ENCODE measurements at regions not wholly inside any gene's neighbourhood (a gene's known extent, or its start where the extent isn't known, plus 50 kb on each side); places are given as distances from the start of the nearest gene placed in this dataset.
"Not testable (repeated sequence)": the region's sequence is repeated elsewhere in the genome, so short reads cannot be mapped to it uniquely, and the experiment has no call there.

- POLR2A ChIA-PET (ENCODE audit: unreplicated experiment); H2AK5ac ChIP-seq (ENCODE audit: low read depth, low read length); H3K27ac ChIP-seq (ENCODE audit: insufficient read depth, low read length); H2AK9ac ChIP-seq (replicated peaks; ENCODE audit: low read depth, low read length, poor library complexity); H4K5ac ChIP-seq (ENCODE audit: low read depth, low read length); H4K91ac ChIP-seq (ENCODE audit: insufficient read depth, low read depth, low read length); H3K9me1 ChIP-seq (ENCODE audit: insufficient read depth, low read length); H3K23ac ChIP-seq (ENCODE audit: low read depth, low read length); H3K9me3 ChIP-seq (ENCODE audit: control insufficient read depth, insufficient read depth, low read length); H3K4ac ChIP-seq (ENCODE audit: low read depth, low read length); H3K36me3 ChIP-seq (ENCODE audit: control insufficient read depth, insufficient read depth, low read length); intact Hi-C loops (cut with micrococcal nuclease); H3K18ac ChIP-seq (ENCODE audit: low read depth, low read length); H3K4me1 ChIP-seq (ENCODE audit: control insufficient read depth, insufficient read depth, low read length); H4K20me1 ChIP-seq (ENCODE audit: insufficient read depth, low read length); BruUV-seq (replicated peaks); H3K79me1 ChIP-seq (ENCODE audit: low read depth in 1 of 2, low read length in 2 of 2); CTCF ChIA-PET; H3K4me3 ChIP-seq (ENCODE audit: insufficient read depth, low read depth, low read length); dilution Hi-C loops (cut with HindIII; ENCODE audit: low sequenced_read_pairs, unreplicated experiment); H2AFZ ChIP-seq (replicated peaks; ENCODE audit: low read length, poor library complexity); H3K14ac ChIP-seq (replicated peaks; ENCODE audit: low read depth, low read length); H2BK5ac ChIP-seq (ENCODE audit: low read depth, low read length, poor library complexity, severe bottlenecking); DNase-seq; H2BK20ac ChIP-seq (ENCODE audit: low read depth, low read length); in situ Hi-C loops (cut with MboI; ENCODE audit: low sequenced_read_pairs); H3K56ac ChIP-seq (ENCODE audit: extremely low read depth, insufficient read depth, low read length); H2BK120ac ChIP-seq (ENCODE audit: low read depth, low read length); H3K4me2 ChIP-seq (ENCODE audit: low read depth, low read length); H3K9ac ChIP-seq (ENCODE audit: low read depth, low read length); H2BK15ac ChIP-seq (ENCODE audit: low read depth, low read length); ATAC-seq (ENCODE audit: low read depth); H4K8ac ChIP-seq (ENCODE audit: low read depth in 2 of 2, low read length in 2 of 2): not testable (repeated sequence)
- H3K27me3 ChIP-seq (ENCODE audit: control insufficient read depth, insufficient read depth, low read length), result peaks cover 20% of the 10 kb centered on the region
- no CpG with 5 or more reads among the region's 4 CpGs for WGBS, 2 experiments (ENCODE audit: extremely low coverage in 2 of 2, insufficient read length in 1 of 2)
These were observed 152.9 kb upstream of the NBPF11 start for GRCh38 chr1:148304935-148305334.

GRCh38 chr1:148302586-148303364 is 150.7 kb upstream of the NBPF11 start:
- H3K9me1 ChIP-seq (ENCODE audit: insufficient read depth, low read length); dilution Hi-C loops (cut with HindIII; ENCODE audit: low sequenced_read_pairs, unreplicated experiment); DNase-seq; in situ Hi-C loops (cut with MboI; ENCODE audit: low sequenced_read_pairs); H3K4ac ChIP-seq (ENCODE audit: low read depth, low read length); H3K14ac ChIP-seq (replicated peaks; ENCODE audit: low read depth, low read length); H2BK5ac ChIP-seq (ENCODE audit: low read depth, low read length, poor library complexity, severe bottlenecking); H3K18ac ChIP-seq (ENCODE audit: low read depth, low read length); H3K4me1 ChIP-seq (ENCODE audit: control insufficient read depth, insufficient read depth, low read length); CTCF ChIA-PET; H4K91ac ChIP-seq (ENCODE audit: insufficient read depth, low read depth, low read length); H2BK15ac ChIP-seq (ENCODE audit: low read depth, low read length); H4K5ac ChIP-seq (ENCODE audit: low read depth, low read length); H3K27ac ChIP-seq (ENCODE audit: insufficient read depth, low read length); H3K9me3 ChIP-seq (ENCODE audit: control insufficient read depth, insufficient read depth, low read length); POLR2A ChIA-PET (ENCODE audit: unreplicated experiment); H2BK20ac ChIP-seq (ENCODE audit: low read depth, low read length); H2AK9ac ChIP-seq (replicated peaks; ENCODE audit: low read depth, low read length, poor library complexity); H4K20me1 ChIP-seq (ENCODE audit: insufficient read depth, low read length); H2AK5ac ChIP-seq (ENCODE audit: low read depth, low read length); H3K23ac ChIP-seq (ENCODE audit: low read depth, low read length); intact Hi-C loops (cut with micrococcal nuclease); H3K27me3 ChIP-seq (ENCODE audit: control insufficient read depth, insufficient read depth, low read length); BruUV-seq (replicated peaks); H3K36me3 ChIP-seq (ENCODE audit: control insufficient read depth, insufficient read depth, low read length); H4K8ac ChIP-seq (ENCODE audit: low read depth in 2 of 2, low read length in 2 of 2); H2BK120ac ChIP-seq (ENCODE audit: low read depth, low read length); H3K56ac ChIP-seq (ENCODE audit: extremely low read depth, insufficient read depth, low read length); H3K9ac ChIP-seq (ENCODE audit: low read depth, low read length); H3K79me1 ChIP-seq (ENCODE audit: low read depth in 1 of 2, low read length in 2 of 2): not testable (repeated sequence)
- H3K4me3 ChIP-seq (ENCODE audit: insufficient read depth, low read depth, low read length), result peak overlapping the region; percentile 27
- peak; percentile 90 for ATAC-seq (ENCODE audit: low read depth)
- peak overlapping the region; percentile 90 for H2AFZ ChIP-seq (replicated peaks; ENCODE audit: low read length, poor library complexity)
- H3K4me2 ChIP-seq (ENCODE audit: low read depth, low read length), result peak overlapping the region; percentile 8; the same call in 1 of the 2 replicates
- WGBS, 2 experiments (ENCODE audit: extremely low coverage in 2 of 2, insufficient read length in 1 of 2), result no CpG with 5 or more reads among the region's 52 CpGs

Data from IMR-90 (cell line).